ENCODE measurements at regions not wholly inside any gene's neighbourhood (a gene's known extent, or its start where the extent isn't known, plus 50 kb on each side); places are given as distances from the start of the nearest gene placed in this dataset.

DNA sequence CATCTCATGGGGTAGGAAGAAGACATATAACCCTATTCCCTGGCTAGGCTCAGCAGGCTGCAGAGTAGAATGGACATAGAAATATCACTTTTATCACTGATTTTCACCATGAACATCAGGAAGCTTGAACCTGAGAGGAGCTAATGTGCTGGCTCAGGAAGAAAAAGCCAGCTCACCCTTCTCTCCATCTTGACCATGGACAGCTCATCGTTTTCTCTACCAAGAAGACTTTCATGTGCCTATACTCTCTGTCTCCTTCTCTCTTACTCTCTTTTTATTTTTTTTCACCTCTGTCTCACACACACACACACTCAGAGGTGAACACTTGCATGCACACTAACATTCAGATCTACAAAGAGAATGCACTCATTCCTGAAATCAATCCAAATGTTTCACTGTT is 372.8 kb upstream of the CNTNAP5 start:
- TF ChIP-seq NR3C1 (IDR thresholded peaks at IDR 0.05) (no peak), HOXA7 (CRISPR knock-in tag; IDR thresholded peaks at IDR 0.05) (no peak), CHD2 (IDR thresholded peaks at IDR 0.05; ENCODE audit: low read length, partially characterized antibody) (no peak), NFE2L2 (conservative IDR thresholded peaks at IDR 0.05; ENCODE audit: low read length) (no peak), MAFK (IDR thresholded peaks at IDR 0.05; ENCODE audit: partially characterized antibody) (no peak), RFX5 (IDR thresholded peaks at IDR 0.05) (no peak)
- TF ChIP-seq, protein P1, sequence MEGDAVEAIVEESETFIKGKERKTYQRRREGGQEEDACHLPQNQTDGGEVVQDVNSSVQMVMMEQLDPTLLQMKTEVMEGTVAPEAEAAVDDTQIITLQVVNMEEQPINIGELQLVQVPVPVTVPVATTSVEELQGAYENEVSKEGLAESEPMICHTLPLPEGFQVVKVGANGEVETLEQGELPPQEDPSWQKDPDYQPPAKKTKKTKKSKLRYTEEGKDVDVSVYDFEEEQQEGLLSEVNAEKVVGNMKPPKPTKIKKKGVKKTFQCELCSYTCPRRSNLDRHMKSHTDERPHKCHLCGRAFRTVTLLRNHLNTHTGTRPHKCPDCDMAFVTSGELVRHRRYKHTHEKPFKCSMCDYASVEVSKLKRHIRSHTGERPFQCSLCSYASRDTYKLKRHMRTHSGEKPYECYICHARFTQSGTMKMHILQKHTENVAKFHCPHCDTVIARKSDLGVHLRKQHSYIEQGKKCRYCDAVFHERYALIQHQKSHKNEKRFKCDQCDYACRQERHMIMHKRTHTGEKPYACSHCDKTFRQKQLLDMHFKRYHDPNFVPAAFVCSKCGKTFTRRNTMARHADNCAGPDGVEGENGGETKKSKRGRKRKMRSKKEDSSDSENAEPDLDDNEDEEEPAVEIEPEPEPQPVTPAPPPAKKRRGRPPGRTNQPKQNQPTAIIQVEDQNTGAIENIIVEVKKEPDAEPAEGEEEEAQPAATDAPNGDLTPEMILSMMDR (IDR thresholded peaks at IDR 0.05) = no peak
